GM19035 (cell line): ENCODE measurements at regions not wholly inside any gene's neighbourhood (a gene's known extent, or its start where the extent isn't known, plus 50 kb on each side); places are given as distances from the start of the nearest gene placed in this dataset.

Source experiments
- ATAC-seq: cut with Tn5 transposase; IDR thresholded peaks from one replicate; pipeline ENCODE4 v1.9.1; 2021; ENCODE audit not compliant: unreplicated experiment

- ATAC-seq: no peak
Observed at GRCh38 chr14:38138473-38139138, 69.1 kb upstream of the SSTR1 start.

- ATAC-seq: no peak
Observed at GRCh38 chr14:38139926-38140325, 67.8 kb upstream of the SSTR1 start.

GRCh38 chr14:38143170-38143569, 64.5 kb upstream of the SSTR1 start:
- ATAC-seq: no peak

GRCh38 chr14:38143659-38144505, 63.8 kb upstream of the SSTR1 start:
- ATAC-seq: no peak

- ATAC-seq: no peak
Observed at GRCh38 chr14:38145142-38145541, 62.6 kb upstream of the SSTR1 start.

- no peak for ATAC-seq
Observed at GRCh38 chr14:38150075-38150474, 57.6 kb upstream of the SSTR1 start.
